OCI-LY7 (cell line): ENCODE measurements at regions not wholly inside any gene's neighbourhood (a gene's known extent, or its start where the extent isn't known, plus 50 kb on each side); places are given as distances from the start of the nearest gene placed in this dataset.

Source experiments
- CTCF ChIP-seq: fragments of 200-600 bp; sonication (generic); conservative IDR thresholded peaks from 2 replicates; pipeline ENCODE4 v1.5.1; 2014; ENCODE audit warnings: mild to moderate bottlenecking, antibody characterized with exemption, low read length, moderate library complexity, mixed read lengths
- EZH2phosphoT487 ChIP-seq: fragments of 200-600 bp; sonication (generic); IDR thresholded peaks from 2 replicates; pipeline ENCODE4 v1.6.1; 2018; ENCODE audit warnings: low read depth, borderline replicate concordance, mild to moderate bottlenecking, mixed run types, antibody characterized with exemption, low read length, moderate library complexity, mixed read lengths

DNA sequence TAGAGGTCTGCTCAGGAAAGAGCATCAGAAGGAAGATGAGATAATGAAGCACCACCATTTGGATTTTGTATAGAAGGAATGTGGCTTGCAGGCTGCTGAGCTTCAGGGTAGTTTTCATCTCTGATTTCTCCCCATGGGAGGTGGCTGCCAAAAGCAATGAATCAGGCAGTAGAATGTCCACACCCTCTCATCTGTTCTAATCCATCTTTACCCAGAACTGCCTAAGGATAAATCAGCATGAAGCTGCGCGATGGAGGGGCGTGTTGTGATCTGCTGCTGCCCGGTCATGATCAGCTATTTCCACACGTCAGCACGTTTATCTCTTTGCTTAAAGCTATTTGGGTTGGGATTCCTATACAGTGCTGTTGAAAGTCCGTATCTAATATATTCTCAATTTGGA, 295.4 kb downstream of the FOXA2 start:
- TF ChIP-seq CTCF = no peak
- no peak for TF ChIP-seq EZH2phosphoT487
